H1 (cell line): ENCODE measurements at regions not wholly inside any gene's neighbourhood (a gene's known extent, or its start where the extent isn't known, plus 50 kb on each side); places are given as distances from the start of the nearest gene placed in this dataset.

Experiments used
- CTCF ChIA-PET: fragments of 300-600 bp; sonication (Branson Sonifier 250); formaldehyde crosslinking; loops from one replicate; lab custom pipeline; 2021; ENCODE audit not compliant: partially characterized antibody; lab: Charles Lee
- POLR2A ChIA-PET: fragments of 300-600 bp; sonication (Branson Sonifier 250); formaldehyde crosslinking; loops from one replicate; lab custom pipeline; 2021; ENCODE audit warnings: inconsistent platforms; ENCODE audit not compliant: partially characterized antibody; lab: Charles Lee
- DNase-seq, 2 experiments: peaks; one replicate each; pipeline versions ENCODE4 v3.0.0 to v3.0.0-alpha.2; 2010 to 2022; ENCODE audit warnings: low spot score in 2 of 2, low read depth in 1 of 2, mixed read lengths in 1 of 2
- FAIRE-seq: peaks from 2 replicates; lab custom pipeline; 2011; peaks lifted over from hg19 to GRCh38; lab: Jason Lieb, UNC
- H2AFZ ChIP-seq: 2 replicates; pipeline ENCODE4 v1.8.1; 2012; ENCODE audit warnings: low read length, inconsistent platforms
- H2AK5ac ChIP-seq: 2 replicates; pipeline ENCODE4 v1.6.1; 2013; ENCODE audit warnings: low read depth, low read length
- H2BK120ac ChIP-seq: replicated peaks from 2 replicates; pipeline ENCODE3; 2013; ENCODE audit warnings: low read depth, low read length, inconsistent platforms
- H2BK12ac ChIP-seq: 2 replicates; pipeline ENCODE4 v1.6.1; 2013; ENCODE audit warnings: low read depth, low read length
- H2BK15ac ChIP-seq: 2 replicates; pipeline ENCODE4 v1.6.1; 2013; ENCODE audit warnings: low read length
- H2BK20ac ChIP-seq: 2 replicates; pipeline ENCODE4 v1.6.1; 2013; ENCODE audit warnings: low read length
- H2BK5ac ChIP-seq: 2 replicates; pipeline ENCODE4 v1.6.1; 2013; ENCODE audit warnings: low read depth, low read length
- H3K14ac ChIP-seq: 2 replicates; pipeline ENCODE4 v1.6.1; 2013; ENCODE audit warnings: inconsistent platforms; ENCODE audit not compliant: insufficient read length
- H3K18ac ChIP-seq: 2 replicates; pipeline ENCODE4 v1.6.1; 2013; ENCODE audit warnings: low read length; ENCODE audit errors: extremely low read depth
- H3K23ac ChIP-seq: 2 replicates; pipeline ENCODE4 v1.6.1; 2013; ENCODE audit warnings: inconsistent platforms; ENCODE audit not compliant: insufficient read length
- H3K23me2 ChIP-seq: 2 replicates; pipeline ENCODE4 v1.6.1; 2013; ENCODE audit warnings: low read depth, low read length
- H3K27ac ChIP-seq: 2 replicates; pipeline ENCODE4 v1.6.1; 2011; ENCODE audit warnings: low read depth, low read length, inconsistent platforms
- H3K27me3 ChIP-seq, 4 experiments: replicated peaks in 1 of 4; 1 replicate in 1 of 4; 2 replicates in 3 of 4; pipeline versions ENCODE4 v1.6.1 to v1.8.1; 2011 to 2013; ENCODE audit warnings: low read length in 3 of 4, mild to moderate bottlenecking in 3 of 4, inconsistent platforms in 2 of 4, mixed read lengths in 2 of 4, moderate library complexity in 1 of 4; ENCODE audit not compliant: control insufficient read depth in 3 of 4, insufficient read depth in 3 of 4; ENCODE audit errors: extremely low read depth in 1 of 4
- H3K36me3 ChIP-seq, 4 experiments: 2 replicates each; pipeline versions ENCODE4 v1.6.1 to v1.8.1; 2011 to 2013; ENCODE audit warnings: mild to moderate bottlenecking in 4 of 4, low read length in 3 of 4, moderate library complexity in 2 of 4, control low read depth in 1 of 4, inconsistent platforms in 1 of 4; ENCODE audit not compliant: insufficient read depth in 4 of 4, control insufficient read depth in 2 of 4
- H3K4ac ChIP-seq: replicated peaks from 2 replicates; pipeline ENCODE3; 2013; ENCODE audit warnings: low read length, low read depth, mixed read lengths, inconsistent platforms; ENCODE audit not compliant: insufficient read length
- H3K4me1 ChIP-seq, 4 experiments: replicated peaks in 1 of 4; 1 replicate in 1 of 4; 2 replicates in 3 of 4; pipeline versions ENCODE4 v1.6.1 to v1.8.1; 2011 to 2013; ENCODE audit warnings: low read length in 3 of 4, inconsistent platforms in 2 of 4, mixed read lengths in 1 of 4; ENCODE audit not compliant: insufficient read depth in 4 of 4, control insufficient read depth in 3 of 4
- H3K4me2 ChIP-seq, 2 experiments: 2 replicates each; pipeline versions ENCODE4 v1.6.1 to v1.8.1; 2011 to 2013; ENCODE audit warnings: low read depth in 2 of 2, low read length in 2 of 2, control low read depth in 1 of 2, inconsistent platforms in 1 of 2, mild to moderate bottlenecking in 1 of 2; ENCODE audit not compliant: insufficient read depth in 1 of 2
- H3K4me3 ChIP-seq, 4 experiments: fragments of 200-600, 300-600 bp in 1 of 4; sonication (generic), shearing (Covaris generic), sonication (Bioruptor Twin) in 1 of 4; 2 replicates each; pipeline versions ENCODE4 v1.5.1 to v1.8.1; 2011 to 2016; ENCODE audit warnings: low read length in 4 of 4, low read depth in 3 of 4, control low read depth in 2 of 4, inconsistent platforms in 2 of 4, mild to moderate bottlenecking in 2 of 4, mixed read lengths in 1 of 4, moderate library complexity in 1 of 4; ENCODE audit not compliant: insufficient read depth in 2 of 4; ENCODE audit errors: extremely low read depth in 1 of 4
- H3K56ac ChIP-seq: replicated peaks from 2 replicates; pipeline ENCODE3; 2013; ENCODE audit warnings: low read depth, mild to moderate bottlenecking, mixed read lengths, low read length, inconsistent platforms; ENCODE audit not compliant: insufficient read length
- H3K79me1 ChIP-seq: 2 replicates; pipeline ENCODE4 v1.6.1; 2013; ENCODE audit warnings: low read depth, low read length, control low read depth
- H3K79me2 ChIP-seq, 2 experiments: 2 replicates each; pipeline versions ENCODE4 v1.6.1 to v1.8.1; 2012 to 2013; ENCODE audit warnings: low read length in 2 of 2, mild to moderate bottlenecking in 2 of 2, inconsistent platforms in 1 of 2; ENCODE audit not compliant: insufficient read depth in 2 of 2, control insufficient read depth in 1 of 2
- H3K9ac ChIP-seq, 4 experiments: replicated peaks in 1 of 4; 1 replicate in 1 of 4; 2 replicates in 3 of 4; pipeline versions ENCODE4 v1.6.1 to v1.8.1; 2011 to 2013; ENCODE audit warnings: low read depth in 3 of 4, low read length in 3 of 4, control low read depth in 2 of 4, mild to moderate bottlenecking in 2 of 4, moderate library complexity in 2 of 4, inconsistent platforms in 1 of 4; ENCODE audit errors: extremely low read depth in 1 of 4
- H3K9me3 ChIP-seq, 2 experiments: 2 replicates each; pipeline versions ENCODE4 v1.6.1 to v1.8.1; 2012 to 2013; ENCODE audit warnings: mild to moderate bottlenecking in 2 of 2, moderate library complexity in 2 of 2, control low read depth in 1 of 2, inconsistent platforms in 1 of 2, low read depth in 1 of 2, low read length in 1 of 2, mixed read lengths in 1 of 2; ENCODE audit not compliant: insufficient read depth in 2 of 2
- H4K20me1 ChIP-seq, 2 experiments: replicated peaks in 1 of 2; 2 replicates each; pipeline versions ENCODE3 to v1.8.1; 2011 to 2013; ENCODE audit warnings: inconsistent platforms in 2 of 2, low read length in 2 of 2, mild to moderate bottlenecking in 1 of 2; ENCODE audit not compliant: insufficient read depth in 2 of 2, control insufficient read depth in 1 of 2
- H4K5ac ChIP-seq: 2 replicates; pipeline ENCODE4 v1.6.1; 2013; ENCODE audit warnings: low read length, low read depth, mixed read lengths, inconsistent platforms; ENCODE audit not compliant: insufficient read length
- H4K8ac ChIP-seq: 2 replicates; pipeline ENCODE4 v1.8.0; 2013; ENCODE audit warnings: mild to moderate bottlenecking, moderate library complexity, low read length, inconsistent platforms; ENCODE audit not compliant: insufficient read depth; ENCODE audit errors: extremely low read depth
- H4K91ac ChIP-seq: replicated peaks from 2 replicates; pipeline ENCODE3; 2013; ENCODE audit warnings: low read length, mixed read lengths, inconsistent platforms; ENCODE audit not compliant: insufficient read length
- CTBP2 ChIP-seq: IDR thresholded peaks from 2 replicates; pipeline ENCODE4 v1.7.0; 2011; ENCODE audit warnings: borderline replicate concordance, mild to moderate bottlenecking, moderate library complexity, mixed read lengths, low read length; ENCODE audit not compliant: insufficient read depth, insufficient read length
- CTCF ChIP-seq, 3 experiments: IDR thresholded peaks; 1 replicate in 2 of 3; 2 replicates in 1 of 3; pipeline versions ENCODE4 v1.5.1 to v1.6.1; 2011; ENCODE audit warnings: low read length in 3 of 3, mild to moderate bottlenecking in 3 of 3, inconsistent platforms in 2 of 3, low read depth in 1 of 3, moderate library complexity in 1 of 3; ENCODE audit not compliant: insufficient read depth in 1 of 3; ENCODE audit errors: control extremely low read depth in 1 of 3
- EZH2 ChIP-seq: fragments of 200-600 bp; sonication (generic); IDR thresholded peaks from 2 replicates; pipeline ENCODE4 v1.7.1; 2012; ENCODE audit warnings: low read depth, mild to moderate bottlenecking, moderate library complexity, low read length, inconsistent platforms; ENCODE audit not compliant: severe bottlenecking
- JUND ChIP-seq: IDR thresholded peaks from 2 replicates; pipeline ENCODE4 v1.6.1; 2011; ENCODE audit warnings: mild to moderate bottlenecking, improper control_type of control experiment, low read length
- KDM4A ChIP-seq: IDR thresholded peaks from one replicate; pipeline ENCODE4 v1.7.1; 2012; ENCODE audit warnings: low read depth, mild to moderate bottlenecking, moderate library complexity, low read length, inconsistent platforms; ENCODE audit not compliant: severe bottlenecking
- RNF2 ChIP-seq: fragments of 200-900, 300-1000 bp; sonication (generic); IDR thresholded peaks from 2 replicates; pipeline ENCODE4 v1.7.1; 2016; ENCODE audit warnings: borderline replicate concordance, low read depth, mild to moderate bottlenecking, antibody characterized with exemption, low read length; ENCODE audit not compliant: poor library complexity, severe bottlenecking; ENCODE audit errors: missing control alignments

- Histone ChIP-seq H3K9me3 (no peaks in the 10 kb centered on the region; a peak in 1 of 4 replicates), H3K4me3 (no peak overlapping the region), H2AFZ (no peak overlapping the region), H3K36me3 (no peaks in the 10 kb centered on the region), H3K79me1 (no peaks in the 10 kb centered on the region), H3K4ac (no peak overlapping the region), H3K4me1 (no peaks in the 10 kb centered on the region), H4K8ac (no peak overlapping the region), H3K4me2 (no peak overlapping the region), H3K27ac (no peak overlapping the region), H3K14ac (no peak overlapping the region), H2BK20ac (no peak overlapping the region), H3K23ac (no peak overlapping the region), H2BK12ac (no peak overlapping the region), H3K27me3 (no peaks in the 10 kb centered on the region), H3K56ac (no peak overlapping the region), H2BK15ac (no peak overlapping the region), H4K91ac (no peak overlapping the region), H4K5ac (no peak overlapping the region), H3K9ac (no peak overlapping the region), H4K20me1 (no peaks in the 10 kb centered on the region), H3K18ac (no peak overlapping the region), H2BK120ac (no peak overlapping the region), H3K79me2 (no peaks in the 10 kb centered on the region), H2BK5ac (no peak overlapping the region), H2AK5ac (no peak overlapping the region), H3K23me2 (no peaks in the 10 kb centered on the region)
- FAIRE-seq, result no peak
- TF ChIP-seq CTBP2 (no peak), KDM4A (no peak), EZH2 (no peak), CTCF (IDR thresholded peaks at IDR 0.05; ENCODE audit: control extremely low read depth in 1 of 3, insufficient read depth in 1 of 3, low read depth in 1 of 3, low read length in 3 of 3) (no peak), JUND (no peak), RNF2 (no peak)
- ChIA-PET CTCF (interaction anchor here (0.8 kb wide), 1 partner anchor 199 kb away, joined by 3 read pairs; no protein-coding TSS in a partner anchor), POLR2A (no interaction called here)
- DNase-seq, result no peak
Measured at GRCh38 chr13:85427416-85427815, 371.8 kb downstream of the SLITRK6 start.
